Mesenchymal stem cell (in vitro differentiated cells and primary cell): ENCODE measurements at regions not wholly inside any gene's neighbourhood (a gene's known extent, or its start where the extent isn't known, plus 50 kb on each side); places are given as distances from the start of the nearest gene placed in this dataset.

Experiments used
- DNase-seq: peaks from one replicate; pipeline ENCODE4 v3.0.0-alpha.2; 2013
- H2AFZ ChIP-seq: one replicate; pipeline ENCODE4 v1.6.1; 2013; ENCODE audit warnings: low read depth, mild to moderate bottlenecking, control low read depth, inconsistent platforms, low read length, moderate library complexity
- H2AK5ac ChIP-seq: 2 replicates; pipeline ENCODE4 v1.6.1; 2013; ENCODE audit warnings: low read length, moderate library complexity, mild to moderate bottlenecking, inconsistent platforms; ENCODE audit not compliant: severe bottlenecking
- H2BK120ac ChIP-seq: one replicate; pipeline ENCODE4 v1.6.1; 2013; ENCODE audit warnings: low read depth, mild to moderate bottlenecking, inconsistent platforms, low read length, moderate library complexity
- H2BK12ac ChIP-seq, 2 experiments: one replicate each; pipeline ENCODE4 v1.6.1; 2013; ENCODE audit warnings: inconsistent platforms in 2 of 2, low read length in 2 of 2, mild to moderate bottlenecking in 2 of 2, moderate library complexity in 2 of 2, control low read depth in 1 of 2
- H2BK15ac ChIP-seq: one replicate; pipeline ENCODE4 v1.6.1; 2013; ENCODE audit warnings: mild to moderate bottlenecking, low read depth, inconsistent platforms; ENCODE audit not compliant: poor library complexity, severe bottlenecking
- H2BK5ac ChIP-seq: 2 replicates; pipeline ENCODE4 v1.6.1; 2013; ENCODE audit warnings: low read depth, mild to moderate bottlenecking, low read length, control low read depth, inconsistent platforms; ENCODE audit not compliant: poor library complexity, severe bottlenecking
- H3K14ac ChIP-seq, 2 experiments: one replicate each; pipeline ENCODE4 v1.6.1; 2013; ENCODE audit warnings: inconsistent platforms in 2 of 2, low read length in 2 of 2, control low read depth in 1 of 2, mild to moderate bottlenecking in 1 of 2, moderate library complexity in 1 of 2
- H3K18ac ChIP-seq, 2 experiments: one replicate each; pipeline ENCODE4 v1.6.1; 2013; ENCODE audit warnings: inconsistent platforms in 2 of 2, low read length in 2 of 2, control low read depth in 1 of 2, low read depth in 1 of 2, mild to moderate bottlenecking in 1 of 2
- H3K23ac ChIP-seq, 2 experiments: one replicate each; pipeline ENCODE4 v1.6.1; 2013; ENCODE audit warnings: inconsistent platforms in 2 of 2, low read length in 2 of 2, mild to moderate bottlenecking in 2 of 2, moderate library complexity in 2 of 2, control low read depth in 1 of 2
- H3K27ac ChIP-seq: 2 replicates; pipeline ENCODE4 v1.5.1; 2013; ENCODE audit warnings: mild to moderate bottlenecking, moderate library complexity, low read length, control low read depth, inconsistent platforms; ENCODE audit not compliant: poor library complexity, severe bottlenecking
- H3K27me3 ChIP-seq, 2 experiments: 2 replicates each; pipeline versions ENCODE4 v1.6.1 to v1.7.0; 2013; ENCODE audit warnings: low read length in 2 of 2, mild to moderate bottlenecking in 2 of 2, moderate library complexity in 2 of 2, control low read depth in 1 of 2, inconsistent platforms in 1 of 2; ENCODE audit not compliant: control insufficient read depth in 1 of 2, insufficient read depth in 1 of 2
- H3K36me3 ChIP-seq, 2 experiments: 2 replicates each; pipeline versions ENCODE4 v1.6.1 to v1.7.0; 2013; ENCODE audit warnings: low read length in 2 of 2, control low read depth in 1 of 2, inconsistent platforms in 1 of 2, low read depth in 1 of 2, mild to moderate bottlenecking in 1 of 2; ENCODE audit not compliant: insufficient read depth in 2 of 2, control insufficient read depth in 1 of 2
- H3K4ac ChIP-seq, 2 experiments: one replicate each; pipeline ENCODE4 v1.6.1; 2013; ENCODE audit warnings: inconsistent platforms in 2 of 2, low read length in 2 of 2, mild to moderate bottlenecking in 2 of 2, moderate library complexity in 2 of 2, control low read depth in 1 of 2, low read depth in 1 of 2
- H3K4me1 ChIP-seq: 2 replicates; pipeline ENCODE4 v1.6.1; 2013; ENCODE audit warnings: low read depth, low read length, control low read depth; ENCODE audit not compliant: control insufficient read depth, insufficient read depth
- H3K4me2 ChIP-seq: 2 replicates; pipeline ENCODE4 v1.6.1; 2013; ENCODE audit warnings: low read length, mild to moderate bottlenecking, inconsistent platforms; ENCODE audit not compliant: poor library complexity, severe bottlenecking
- H3K4me3 ChIP-seq, 2 experiments: 2 replicates each; pipeline versions ENCODE4 v1.5.1 to v1.7.0; 2013; ENCODE audit warnings: low read length in 2 of 2, mild to moderate bottlenecking in 2 of 2, control low read depth in 1 of 2, low read depth in 1 of 2; ENCODE audit not compliant: insufficient read depth in 1 of 2
- H3K79me1 ChIP-seq: replicated peaks from 2 replicates; pipeline ENCODE4 v1.6.1; 2013; ENCODE audit warnings: mild to moderate bottlenecking, control low read depth, low read length, inconsistent platforms; ENCODE audit not compliant: poor library complexity, severe bottlenecking
- H3K9ac ChIP-seq: 2 replicates; pipeline ENCODE4 v1.7.0; 2013; ENCODE audit warnings: mild to moderate bottlenecking, low read length, moderate library complexity
- H3K9me3 ChIP-seq: 2 replicates; pipeline ENCODE4 v1.7.0; 2013; ENCODE audit warnings: mild to moderate bottlenecking, low read length; ENCODE audit not compliant: control insufficient read depth
- H4K8ac ChIP-seq: one replicate; pipeline ENCODE4 v1.6.1; 2013; ENCODE audit warnings: inconsistent platforms, mild to moderate bottlenecking, low read length, moderate library complexity
- H4K91ac ChIP-seq: one replicate; pipeline ENCODE4 v1.6.1; 2013; ENCODE audit warnings: mild to moderate bottlenecking, low read length, inconsistent platforms
- WGBS: methylation state at CpG from one replicate; pipeline ENCODE4 v1.1.7; 2013; ENCODE audit warnings: mixed read lengths; 5-methylcytosine and 5-hydroxymethylcytosine counted together

DNA sequence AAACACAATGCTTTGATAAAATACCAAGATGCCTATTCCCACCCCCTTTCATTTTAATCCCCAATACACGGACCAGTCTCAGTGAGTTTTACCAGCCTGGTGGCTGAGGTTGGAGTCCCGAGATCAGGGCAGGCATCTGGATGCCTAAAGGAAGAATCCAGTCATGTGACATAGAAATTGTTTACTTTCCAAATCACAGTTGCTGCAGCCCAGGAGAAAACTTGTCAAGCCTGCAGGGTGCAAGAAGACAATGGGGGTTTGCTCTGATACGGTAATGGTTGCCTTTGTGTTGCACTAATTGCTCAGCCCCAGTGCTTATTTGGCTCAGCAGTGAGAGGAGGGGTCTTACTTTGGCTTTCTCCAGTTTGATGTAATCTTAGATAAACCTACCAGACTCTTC lies 308.5 kb upstream of the POU3F2 start:
- Histone ChIP-seq H2BK5ac (no peak overlapping the region), H4K8ac (no peak overlapping the region), H2BK15ac (no peak overlapping the region), H3K4me2 (no peak overlapping the region), H3K79me1 (no peaks in the 10 kb centered on the region), H4K91ac (no peak overlapping the region), H3K4me1 (no peaks in the 10 kb centered on the region), H3K27ac (no peak overlapping the region), H3K27me3 (no peaks in the 10 kb centered on the region), H3K23ac (no peak overlapping the region), H3K14ac (no peak overlapping the region), H2BK12ac (no peak overlapping the region), H3K4ac (no peak overlapping the region), H2AK5ac (no peak overlapping the region), H3K9ac (no peak overlapping the region), H3K18ac (no peak overlapping the region), H3K9me3 (no peaks in the 10 kb centered on the region), H3K4me3 (no peak overlapping the region), H2BK120ac (no peak overlapping the region), H2AFZ (no peak overlapping the region), H3K36me3 (no peaks in the 10 kb centered on the region)
- WGBS, result 6% methylated on average over 2 of the region's 3 CpGs
- DNase-seq, result no peak

DNA sequence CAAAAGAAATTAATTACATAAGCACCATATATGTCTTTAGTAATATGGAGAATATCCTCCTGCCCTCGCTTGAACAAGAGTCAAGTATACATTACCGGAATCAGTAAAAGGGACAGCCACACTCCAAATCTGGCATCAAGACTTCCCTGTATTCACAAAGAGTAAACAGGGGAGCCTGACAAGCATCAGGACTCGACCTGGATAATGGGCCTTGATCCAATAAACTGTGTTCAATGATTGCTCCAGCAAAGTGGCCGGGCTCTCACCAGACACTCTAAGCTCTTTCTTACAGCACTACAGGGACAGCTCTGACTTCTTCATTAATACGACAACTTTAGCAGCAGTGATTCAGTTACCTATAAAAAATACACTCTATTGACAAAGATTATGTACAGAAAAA lies 307.9 kb upstream of the POU3F2 start:
- no peak overlapping the region for H3K4me2 ChIP-seq

DNA sequence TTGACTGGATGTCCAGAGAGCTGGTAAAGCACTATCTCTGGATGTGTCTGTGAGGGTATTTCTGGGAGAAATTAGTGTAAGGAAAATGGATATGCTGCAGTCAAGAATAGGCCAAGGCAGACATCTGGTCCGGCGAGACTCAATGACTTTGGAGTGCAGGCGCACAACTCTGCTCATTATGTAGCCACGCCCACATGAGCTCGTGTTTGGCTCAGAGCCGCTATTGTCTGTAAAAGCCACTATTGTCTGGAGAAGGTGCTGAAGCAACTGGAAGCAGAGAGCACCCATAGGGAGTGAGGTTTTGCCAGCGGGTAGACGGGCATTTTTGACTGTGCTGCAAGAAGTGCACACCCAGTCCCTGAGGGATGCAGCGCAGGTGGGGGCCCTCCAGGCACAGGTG lies 305.0 kb upstream of the POU3F2 start:
- Histone ChIP-seq H3K9me3 (no peaks in the 10 kb centered on the region), H2BK120ac (no peak overlapping the region), H4K8ac (no peak overlapping the region), H3K23ac (no peak overlapping the region), H2BK15ac (no peak overlapping the region), H3K36me3 (no peaks in the 10 kb centered on the region), H2AK5ac (no peak overlapping the region), H3K27me3 (no peaks in the 10 kb centered on the region), H2AFZ (no peak overlapping the region), H4K91ac (no peak overlapping the region), H3K27ac (no peak overlapping the region), H3K9ac (no peak overlapping the region), H3K4ac (no peak overlapping the region), H3K4me1 (no peaks in the 10 kb centered on the region), H3K14ac (no peak overlapping the region), H3K4me2 (no peak overlapping the region), H3K79me1 (no peaks in the 10 kb centered on the region), H2BK12ac (no peak overlapping the region), H3K18ac (no peak overlapping the region), H2BK5ac (no peak overlapping the region), H3K4me3 (no peak overlapping the region)
- no peak for DNase-seq
- 85% methylated on average over 9 of the region's 9 CpGs for WGBS

More for the DNA sequence above, 307.9 kb upstream of the POU3F2 start:
- Histone ChIP-seq H3K9ac (no peak overlapping the region), H4K91ac (no peak overlapping the region), H3K23ac (no peak overlapping the region), H3K9me3 (no peaks in the 10 kb centered on the region), H2BK5ac (no peak overlapping the region), H3K18ac (no peak overlapping the region), H3K27me3 (no peaks in the 10 kb centered on the region), H3K4ac (no peak overlapping the region), H4K8ac (no peak overlapping the region), H3K4me3 (no peak overlapping the region), H3K27ac (no peak overlapping the region), H2BK120ac (no peak overlapping the region), H3K36me3 (no peaks in the 10 kb centered on the region), H3K4me1 (no peaks in the 10 kb centered on the region), H2BK12ac (no peak overlapping the region), H2BK15ac (no peak overlapping the region), H3K79me1 (no peaks in the 10 kb centered on the region), H2AFZ (no peak overlapping the region), H2AK5ac (no peak overlapping the region), H3K14ac (no peak overlapping the region)
- whole genome bisulfite sequencing, result 57% methylated on average over 5 of the region's 5 CpGs
- no peak for DNase-seq

DNA sequence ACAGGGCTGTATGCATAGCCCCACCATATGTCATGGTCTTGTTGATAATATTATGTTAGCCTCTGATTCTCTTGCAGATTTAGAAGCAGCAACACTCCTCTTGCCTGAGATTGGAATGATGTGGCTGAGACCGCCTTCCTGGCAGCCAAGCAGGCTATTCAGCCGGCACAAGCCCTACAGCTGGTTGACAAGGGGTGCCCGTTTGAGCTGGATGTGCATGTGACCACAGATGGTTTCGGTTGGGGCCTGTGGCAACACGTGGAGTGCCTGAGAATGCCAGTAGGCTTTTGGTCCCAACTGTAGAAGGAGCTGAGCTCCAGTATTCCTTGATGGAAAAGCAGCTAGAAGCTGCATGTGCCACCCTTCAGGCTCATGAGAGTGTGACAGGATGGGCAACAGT lies 303.6 kb upstream of the POU3F2 start:
- Histone ChIP-seq H3K23ac (no peak overlapping the region), H3K9ac (no peak overlapping the region), H2BK12ac (no peak overlapping the region), H2AK5ac (no peak overlapping the region), H3K18ac (no peak overlapping the region), H3K4ac (no peak overlapping the region), H2BK120ac (no peak overlapping the region), H3K36me3 (no peaks in the 10 kb centered on the region), H3K27me3 (no peaks in the 10 kb centered on the region), H3K4me3 (no peak overlapping the region), H3K4me1 (no peaks in the 10 kb centered on the region), H3K79me1 (no peaks in the 10 kb centered on the region), H4K8ac (no peak overlapping the region), H4K91ac (no peak overlapping the region), H2AFZ (no peak overlapping the region), H3K14ac (no peak overlapping the region), H3K4me2 (no peak overlapping the region), H3K27ac (no peak overlapping the region), H2BK5ac (no peak overlapping the region), H2BK15ac (no peak overlapping the region), H3K9me3 (no peaks in the 10 kb centered on the region)
- 73% methylated on average over 5 of the region's 5 CpGs for WGBS
- DNase-seq, result no peak
